IMR-90 (cell line): ENCODE measurements at regions not wholly inside any gene's neighbourhood (a gene's known extent, or its start where the extent isn't known, plus 50 kb on each side); places are given as distances from the start of the nearest gene placed in this dataset.

Experiments
- ATAC-seq: fragments of 200-7000 bp; cut with Tn5 transposase; 2 replicates; pipeline ENCODE4 v1.9.1; 2020; ENCODE audit warnings: low read depth, mild to moderate bottlenecking, moderate library complexity
- BruUV-seq: library from RNA; stranded (reverse); fragments of 400-500 nt; replicated peaks from 2 replicates; lab custom pipeline; 2021; lab: Mats Ljungman, UMichigan
- CTCF ChIA-PET: fragments of 300-600 bp; formaldehyde crosslinking; extraction: SDS; loops from one replicate; lab custom pipeline; 2021; ENCODE audit warnings: antibody characterized with exemption; lab: Yijun Ruan, JAX
- POLR2A ChIA-PET: fragments of 300-600 bp; sonication (Branson Sonifier 250); formaldehyde crosslinking; loops from one replicate; lab custom pipeline; 2022; ENCODE audit warnings: antibody characterized with exemption; ENCODE audit not compliant: unreplicated experiment; lab: Charles Lee
- DNase-seq: peaks from one replicate; pipeline ENCODE4 v3.0.0; 2013
- H2AFZ ChIP-seq: replicated peaks from 2 replicates; pipeline ENCODE3; 2013; ENCODE audit warnings: low read length, mild to moderate bottlenecking; ENCODE audit not compliant: poor library complexity
- H2AK5ac ChIP-seq: 2 replicates; pipeline ENCODE4 v1.6.1; 2013; ENCODE audit warnings: low read depth, low read length, inconsistent platforms
- H2AK9ac ChIP-seq: replicated peaks from 2 replicates; pipeline ENCODE3; 2013; ENCODE audit warnings: mild to moderate bottlenecking, low read depth, low read length, moderate library complexity; ENCODE audit not compliant: poor library complexity
- H2BK120ac ChIP-seq: 2 replicates; pipeline ENCODE4 v1.6.1; 2013; ENCODE audit warnings: low read depth, low read length, inconsistent platforms
- H2BK15ac ChIP-seq: 3 replicates; pipeline ENCODE4 v1.6.1; 2013; ENCODE audit warnings: low read depth, low read length, inconsistent platforms
- H2BK20ac ChIP-seq: 2 replicates; pipeline ENCODE4 v1.6.1; 2013; ENCODE audit warnings: low read depth, mild to moderate bottlenecking, inconsistent platforms, low read length, moderate library complexity
- H2BK5ac ChIP-seq: 2 replicates; pipeline ENCODE4 v1.6.1; 2013; ENCODE audit warnings: mild to moderate bottlenecking, low read depth, low read length, inconsistent platforms; ENCODE audit not compliant: poor library complexity, severe bottlenecking
- H3K14ac ChIP-seq: replicated peaks from 2 replicates; pipeline ENCODE4 v1.6.1; 2013; ENCODE audit warnings: low read depth, low read length, inconsistent platforms
- H3K18ac ChIP-seq: 2 replicates; pipeline ENCODE4 v1.6.1; 2013; ENCODE audit warnings: low read depth, low read length, control low read depth
- H3K23ac ChIP-seq: 2 replicates; pipeline ENCODE4 v1.6.1; 2013; ENCODE audit warnings: low read depth, low read length, inconsistent platforms
- H3K27ac ChIP-seq: 2 replicates; pipeline ENCODE4 v1.5.1; 2013; ENCODE audit warnings: mild to moderate bottlenecking, control low read depth, low read length; ENCODE audit not compliant: insufficient read depth
- H3K27me3 ChIP-seq: 2 replicates; pipeline ENCODE4 v1.6.1; 2013; ENCODE audit warnings: low read length; ENCODE audit not compliant: control insufficient read depth, insufficient read depth
- H3K36me3 ChIP-seq: 2 replicates; pipeline ENCODE4 v1.6.1; 2013; ENCODE audit warnings: low read length, mixed read lengths; ENCODE audit not compliant: control insufficient read depth, insufficient read depth
- H3K4ac ChIP-seq: 2 replicates; pipeline ENCODE4 v1.6.1; 2013; ENCODE audit warnings: low read depth, low read length, inconsistent platforms
- H3K4me1 ChIP-seq: 2 replicates; pipeline ENCODE4 v1.6.1; 2013; ENCODE audit warnings: low read length, mixed read lengths; ENCODE audit not compliant: control insufficient read depth, insufficient read depth
- H3K4me2 ChIP-seq: 2 replicates; pipeline ENCODE4 v1.6.1; 2013; ENCODE audit warnings: low read depth, mild to moderate bottlenecking, control low read depth, low read length, moderate library complexity
- H3K4me3 ChIP-seq: 2 replicates; pipeline ENCODE4 v1.5.1; 2013; ENCODE audit warnings: low read depth, mild to moderate bottlenecking, control low read depth, low read length, moderate library complexity; ENCODE audit not compliant: insufficient read depth
- H3K56ac ChIP-seq: 2 replicates; pipeline ENCODE4 v1.6.1; 2013; ENCODE audit warnings: low read length, inconsistent platforms; ENCODE audit not compliant: insufficient read depth; ENCODE audit errors: extremely low read depth
- H3K79me1 ChIP-seq, 2 experiments: 2 replicates each; pipeline ENCODE4 v1.6.1; 2013; ENCODE audit warnings: low read length in 2 of 2, inconsistent platforms in 1 of 2, low read depth in 1 of 2
- H3K9ac ChIP-seq: 2 replicates; pipeline ENCODE4 v1.6.1; 2013; ENCODE audit warnings: low read depth, low read length, control low read depth
- H3K9me1 ChIP-seq: 2 replicates; pipeline ENCODE4 v1.6.1; 2013; ENCODE audit warnings: low read length, inconsistent platforms; ENCODE audit not compliant: insufficient read depth
- H3K9me3 ChIP-seq: 2 replicates; pipeline ENCODE4 v1.6.1; 2013; ENCODE audit warnings: low read length; ENCODE audit not compliant: control insufficient read depth, insufficient read depth
- H4K20me1 ChIP-seq: 2 replicates; pipeline ENCODE4 v1.6.1; 2013; ENCODE audit warnings: low read length, inconsistent platforms; ENCODE audit not compliant: insufficient read depth
- H4K5ac ChIP-seq: 2 replicates; pipeline ENCODE4 v1.6.1; 2013; ENCODE audit warnings: mild to moderate bottlenecking, low read depth, low read length, control low read depth
- H4K8ac ChIP-seq, 2 experiments: 2 replicates each; pipeline ENCODE4 v1.6.1; 2013; ENCODE audit warnings: low read depth in 2 of 2, low read length in 2 of 2, control low read depth in 1 of 2, inconsistent platforms in 1 of 2
- H4K91ac ChIP-seq: 2 replicates; pipeline ENCODE4 v1.6.1; 2013; ENCODE audit warnings: low read depth, low read length, inconsistent platforms; ENCODE audit not compliant: insufficient read depth
- BHLHE40 ChIP-seq: fragments of 150-350 bp; IDR thresholded peaks from 2 replicates; pipeline ENCODE4 v1.6.1; 2016; ENCODE audit warnings: mild to moderate bottlenecking, low read depth, low read length
- CEBPB ChIP-seq: IDR thresholded peaks from 2 replicates; pipeline ENCODE4 v1.6.1; 2012; ENCODE audit warnings: low read depth, low read length, improper control_type of control experiment
- CHD1 ChIP-seq: IDR thresholded peaks from 2 replicates; pipeline ENCODE4 v1.6.1; 2012; ENCODE audit warnings: low read depth, low read length, improper control_type of control experiment
- FOS ChIP-seq: fragments of 150-350 bp; IDR thresholded peaks from 2 replicates; pipeline ENCODE4 v1.6.1; 2016; ENCODE audit warnings: low read depth, low read length
- MXI1 ChIP-seq: IDR thresholded peaks from 2 replicates; pipeline ENCODE4 v1.6.1; 2012; ENCODE audit warnings: low read depth, mild to moderate bottlenecking, low read length, moderate library complexity, borderline replicate concordance
- RAD21 ChIP-seq: IDR thresholded peaks from 2 replicates; pipeline ENCODE4 v1.6.1; 2012; ENCODE audit warnings: low read length, improper control_type of control experiment
- RCOR1 ChIP-seq: IDR thresholded peaks from 2 replicates; pipeline ENCODE4 v1.6.1; 2012; ENCODE audit warnings: mild to moderate bottlenecking, low read length, improper control_type of control experiment; ENCODE audit not compliant: insufficient replicate concordance
- WGBS, 2 experiments: methylation state at CpG; one replicate each; pipeline versions ENCODE4 v1.1.5 to v1.1.7; 2013; ENCODE audit warnings: missing lambda C conversion rate in 2 of 2; ENCODE audit not compliant: insufficient read length in 1 of 2; ENCODE audit errors: extremely low coverage in 2 of 2; 5-methylcytosine and 5-hydroxymethylcytosine counted together
- dilution Hi-C: fragments of 300-500 bp; cut with HindIII; formaldehyde crosslinking; loops from one replicate; pipeline ENCODE4 v1.14.3; 2018; ENCODE audit warnings: low sequenced_read_pairs; ENCODE audit not compliant: unreplicated experiment
- in situ Hi-C: fragments of 300-500 bp; cut with MboI; formaldehyde crosslinking; loops from 3 replicates; pipeline ENCODE4 v1.14.3; 2019; ENCODE audit warnings: low sequenced_read_pairs, inconsistent platforms, mixed read lengths
- intact Hi-C: fragments of 100-400 bp; cut with micrococcal nuclease; formaldehyde crosslinking; loops from 2 replicates; pipeline ENCODE4 v1.10.0; 2022

DNA sequence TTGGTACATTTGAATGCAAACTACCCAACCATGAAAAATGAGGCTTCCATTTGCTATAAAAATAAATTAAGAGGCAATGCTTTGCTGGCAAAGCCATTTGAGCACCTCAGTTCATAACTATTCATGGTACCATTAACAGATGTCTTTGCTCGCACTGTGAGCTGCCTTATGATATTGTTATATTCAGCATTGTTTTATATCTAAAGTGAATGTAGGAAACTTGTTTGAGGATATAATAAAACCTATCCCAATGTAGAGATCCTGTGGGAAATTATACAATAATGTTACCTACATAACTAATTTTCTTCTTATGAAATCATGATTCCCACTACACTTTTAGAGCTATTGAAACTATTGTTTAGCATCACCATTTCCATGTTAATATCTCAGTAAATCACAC is 125.2 kb upstream of the TRAM1L1 start:
- H2BK120ac ChIP-seq = no peak overlapping the region
- no TSS peak for BruUV-seq
- H4K5ac ChIP-seq = no peak overlapping the region
- in situ Hi-C loops = no loop called here
- H4K91ac ChIP-seq = no peak overlapping the region
- no peak overlapping the region for H3K4me2 ChIP-seq
- H3K56ac ChIP-seq = no peak overlapping the region
- no peaks in the 10 kb centered on the region for H4K20me1 ChIP-seq
- no peak overlapping the region for H2BK20ac ChIP-seq
- no peak overlapping the region for H2AFZ ChIP-seq
- H3K4me1 ChIP-seq = no peaks in the 10 kb centered on the region
- TF ChIP-seq MXI1 (no peak), BHLHE40 (no peak), RAD21 (no peak), RCOR1 (no peak), CEBPB (no peak), FOS (no peak), CHD1 (no peak)
- DNase-seq = no peak
- ATAC-seq = no peak
- H3K23ac ChIP-seq = no peak overlapping the region
- H4K8ac ChIP-seq = no peak overlapping the region
- H3K9me3 ChIP-seq = no peaks in the 10 kb centered on the region
- H3K4ac ChIP-seq = no peak overlapping the region
- H3K79me1 ChIP-seq = no peaks in the 10 kb centered on the region
- intact Hi-C loops = no loop called here
- no peak overlapping the region for H3K9ac ChIP-seq
- H2BK15ac ChIP-seq = no peak overlapping the region
- H3K27me3 ChIP-seq = no peaks in the 10 kb centered on the region
- dilution Hi-C loops = no loop called here
- H3K18ac ChIP-seq = no peak overlapping the region
- H3K36me3 ChIP-seq = no peaks in the 10 kb centered on the region
- ChIA-PET CTCF (no interaction called here), POLR2A (no interaction called here)
- no peak overlapping the region for H2AK9ac ChIP-seq
- H2BK5ac ChIP-seq = no peak overlapping the region
- no CpG with 5 or more reads among the region's 1 CpG for whole genome bisulfite sequencing, 2 experiments
- no peak overlapping the region for H3K14ac ChIP-seq
- no peak overlapping the region for H3K4me3 ChIP-seq
- no peak overlapping the region for H2AK5ac ChIP-seq
- no peaks in the 10 kb centered on the region for H3K9me1 ChIP-seq
- no peak overlapping the region for H3K27ac ChIP-seq
